ENCODE measurements at regions not wholly inside any gene's neighbourhood (a gene's known extent, or its start where the extent isn't known, plus 50 kb on each side); places are given as distances from the start of the nearest gene placed in this dataset.

DNA sequence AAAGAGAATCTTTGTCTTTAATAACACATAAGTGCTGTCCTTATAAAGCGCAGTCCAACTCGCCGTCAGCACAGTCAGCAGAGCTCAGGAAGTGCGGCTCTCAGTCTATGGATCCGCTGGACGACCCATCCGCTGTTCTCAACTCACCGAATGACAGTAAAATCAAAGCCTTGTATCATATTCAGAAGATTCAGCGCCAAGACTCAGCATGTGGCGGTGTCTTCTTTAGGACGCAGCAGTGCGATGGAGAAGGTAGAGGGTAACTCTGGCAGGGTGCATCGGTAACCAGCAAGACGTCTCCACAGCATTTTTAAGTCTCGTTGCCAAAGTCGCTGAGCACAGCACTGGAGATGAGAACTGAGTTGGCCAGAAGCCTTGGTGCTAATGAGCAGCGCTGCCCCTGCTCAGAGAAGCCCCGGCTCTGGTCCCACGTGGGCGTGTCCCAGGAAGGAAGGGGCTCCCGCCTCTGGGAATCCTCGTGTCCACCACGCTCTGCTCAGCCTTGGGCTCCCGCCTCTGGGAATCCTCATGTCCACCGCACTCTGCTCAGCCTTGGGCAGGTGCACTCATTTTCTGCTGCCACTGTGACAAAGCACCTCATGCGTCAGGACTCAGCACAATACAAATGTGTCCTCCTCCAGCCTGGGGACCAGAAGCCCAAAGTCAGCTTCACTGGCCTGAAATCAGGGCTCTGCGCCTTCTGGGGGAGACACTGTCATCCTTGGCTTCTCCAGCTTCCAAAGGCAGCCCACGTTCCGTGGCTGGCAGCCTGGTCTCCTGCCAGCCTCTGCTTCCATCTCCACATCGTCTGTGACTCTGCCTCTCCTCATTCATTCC lies 238.0 kb upstream of the SALL3 start:
- TF ChIP-seq, protein P1, sequence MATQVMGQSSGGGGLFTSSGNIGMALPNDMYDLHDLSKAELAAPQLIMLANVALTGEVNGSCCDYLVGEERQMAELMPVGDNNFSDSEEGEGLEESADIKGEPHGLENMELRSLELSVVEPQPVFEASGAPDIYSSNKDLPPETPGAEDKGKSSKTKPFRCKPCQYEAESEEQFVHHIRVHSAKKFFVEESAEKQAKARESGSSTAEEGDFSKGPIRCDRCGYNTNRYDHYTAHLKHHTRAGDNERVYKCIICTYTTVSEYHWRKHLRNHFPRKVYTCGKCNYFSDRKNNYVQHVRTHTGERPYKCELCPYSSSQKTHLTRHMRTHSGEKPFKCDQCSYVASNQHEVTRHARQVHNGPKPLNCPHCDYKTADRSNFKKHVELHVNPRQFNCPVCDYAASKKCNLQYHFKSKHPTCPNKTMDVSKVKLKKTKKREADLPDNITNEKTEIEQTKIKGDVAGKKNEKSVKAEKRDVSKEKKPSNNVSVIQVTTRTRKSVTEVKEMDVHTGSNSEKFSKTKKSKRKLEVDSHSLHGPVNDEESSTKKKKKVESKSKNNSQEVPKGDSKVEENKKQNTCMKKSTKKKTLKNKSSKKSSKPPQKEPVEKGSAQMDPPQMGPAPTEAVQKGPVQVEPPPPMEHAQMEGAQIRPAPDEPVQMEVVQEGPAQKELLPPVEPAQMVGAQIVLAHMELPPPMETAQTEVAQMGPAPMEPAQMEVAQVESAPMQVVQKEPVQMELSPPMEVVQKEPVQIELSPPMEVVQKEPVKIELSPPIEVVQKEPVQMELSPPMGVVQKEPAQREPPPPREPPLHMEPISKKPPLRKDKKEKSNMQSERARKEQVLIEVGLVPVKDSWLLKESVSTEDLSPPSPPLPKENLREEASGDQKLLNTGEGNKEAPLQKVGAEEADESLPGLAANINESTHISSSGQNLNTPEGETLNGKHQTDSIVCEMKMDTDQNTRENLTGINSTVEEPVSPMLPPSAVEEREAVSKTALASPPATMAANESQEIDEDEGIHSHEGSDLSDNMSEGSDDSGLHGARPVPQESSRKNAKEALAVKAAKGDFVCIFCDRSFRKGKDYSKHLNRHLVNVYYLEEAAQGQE (IDR thresholded peaks at IDR 0.05; ENCODE audit: borderline replicate concordance): no peak
- TF ChIP-seq, protein P2, sequence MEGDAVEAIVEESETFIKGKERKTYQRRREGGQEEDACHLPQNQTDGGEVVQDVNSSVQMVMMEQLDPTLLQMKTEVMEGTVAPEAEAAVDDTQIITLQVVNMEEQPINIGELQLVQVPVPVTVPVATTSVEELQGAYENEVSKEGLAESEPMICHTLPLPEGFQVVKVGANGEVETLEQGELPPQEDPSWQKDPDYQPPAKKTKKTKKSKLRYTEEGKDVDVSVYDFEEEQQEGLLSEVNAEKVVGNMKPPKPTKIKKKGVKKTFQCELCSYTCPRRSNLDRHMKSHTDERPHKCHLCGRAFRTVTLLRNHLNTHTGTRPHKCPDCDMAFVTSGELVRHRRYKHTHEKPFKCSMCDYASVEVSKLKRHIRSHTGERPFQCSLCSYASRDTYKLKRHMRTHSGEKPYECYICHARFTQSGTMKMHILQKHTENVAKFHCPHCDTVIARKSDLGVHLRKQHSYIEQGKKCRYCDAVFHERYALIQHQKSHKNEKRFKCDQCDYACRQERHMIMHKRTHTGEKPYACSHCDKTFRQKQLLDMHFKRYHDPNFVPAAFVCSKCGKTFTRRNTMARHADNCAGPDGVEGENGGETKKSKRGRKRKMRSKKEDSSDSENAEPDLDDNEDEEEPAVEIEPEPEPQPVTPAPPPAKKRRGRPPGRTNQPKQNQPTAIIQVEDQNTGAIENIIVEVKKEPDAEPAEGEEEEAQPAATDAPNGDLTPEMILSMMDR (IDR thresholded peaks at IDR 0.05; ENCODE audit: poor library complexity, severe bottlenecking): no peak
- TF ChIP-seq EP300 (conservative IDR thresholded peaks at IDR 0.05; ENCODE audit: poor library complexity, severe bottlenecking): no peak
- TF ChIP-seq EZH2 (IDR thresholded peaks at IDR 0.05; ENCODE audit: borderline replicate concordance, insufficient read depth, low read length, poor library complexity, severe bottlenecking): no peak
- TF ChIP-seq MXI1 (conservative IDR thresholded peaks at IDR 0.05; ENCODE audit: poor library complexity, severe bottlenecking): no peak
- TF ChIP-seq TAF1 (IDR thresholded peaks at IDR 0.05; ENCODE audit: low read depth): no peak
- no peak for TF ChIP-seq RAD21 (conservative IDR thresholded peaks at IDR 0.05)
- TF ChIP-seq POLR2AphosphoS5 (IDR thresholded peaks at IDR 0.05): no peak
- no peak for TF ChIP-seq SMC3 (conservative IDR thresholded peaks at IDR 0.05; ENCODE audit: poor library complexity)
